ENCODE measurements at regions not wholly inside any gene's neighbourhood (a gene's known extent, or its start where the extent isn't known, plus 50 kb on each side); places are given as distances from the start of the nearest gene placed in this dataset.

DNA sequence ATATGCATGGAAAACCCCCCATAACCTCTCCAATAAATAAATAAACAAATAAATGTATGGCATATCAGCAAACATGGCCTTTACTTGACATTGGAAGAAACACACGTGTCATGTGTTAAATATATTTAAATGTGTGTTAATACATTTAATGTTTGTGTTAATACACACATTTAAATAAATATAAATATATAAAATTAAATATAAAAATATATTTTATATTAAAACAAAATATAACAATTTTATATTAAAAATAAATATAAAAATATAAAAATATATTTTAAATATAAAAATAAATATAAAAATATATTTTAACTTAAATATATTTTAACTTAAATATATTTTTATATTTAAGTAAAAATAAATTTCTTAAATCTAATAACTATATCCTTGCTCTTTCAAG, 187.6 kb upstream of the CXXC4 start:
- ATAC-seq: no peak

DNA sequence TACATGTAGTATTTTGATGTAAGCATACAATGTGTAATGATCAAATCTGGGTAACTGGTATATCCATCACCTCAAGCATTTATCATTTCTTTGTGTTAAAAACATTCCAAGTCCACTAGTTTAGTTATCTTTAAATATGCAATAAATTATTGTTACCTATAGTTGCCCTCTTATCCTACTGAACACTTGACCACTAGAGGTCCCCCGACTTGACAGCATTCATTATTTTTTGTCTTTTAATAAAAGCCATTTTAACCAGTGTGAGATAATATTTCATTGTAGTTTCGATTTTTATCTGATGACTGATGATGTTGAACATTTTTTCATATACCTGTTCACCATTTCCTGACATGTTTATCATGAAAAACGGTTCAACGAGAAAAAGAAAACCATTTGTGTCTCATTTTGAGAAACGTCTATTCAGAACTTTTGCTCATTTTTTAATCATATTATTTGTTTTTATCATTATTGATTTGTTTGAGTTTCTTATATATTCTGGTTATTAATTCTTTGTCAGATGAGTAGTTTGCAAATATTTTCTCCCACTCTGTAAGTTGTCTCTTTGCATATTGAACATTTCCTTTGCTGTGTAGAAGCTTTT, 199.0 kb upstream of the CXXC4 start:
- no peak for ATAC-seq

DNA sequence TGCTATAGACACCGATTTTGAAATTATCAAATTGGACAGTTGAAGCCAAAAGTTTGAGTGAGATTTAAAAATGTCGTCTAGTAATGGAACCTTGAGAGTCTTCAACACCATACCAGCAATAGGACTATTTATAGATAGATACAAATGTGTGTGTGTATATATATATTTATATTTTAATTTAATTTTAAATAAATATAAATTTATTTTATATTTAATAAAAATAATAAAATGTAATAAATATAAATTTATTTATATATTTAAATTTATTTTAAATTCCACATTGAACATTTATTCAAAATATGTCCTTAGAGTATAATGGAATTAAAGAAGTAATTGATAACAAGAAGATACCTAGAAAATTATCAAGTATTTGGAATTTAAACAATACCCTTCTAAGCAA, 221.9 kb upstream of the CXXC4 start:
- ATAC-seq: no peak

DNA sequence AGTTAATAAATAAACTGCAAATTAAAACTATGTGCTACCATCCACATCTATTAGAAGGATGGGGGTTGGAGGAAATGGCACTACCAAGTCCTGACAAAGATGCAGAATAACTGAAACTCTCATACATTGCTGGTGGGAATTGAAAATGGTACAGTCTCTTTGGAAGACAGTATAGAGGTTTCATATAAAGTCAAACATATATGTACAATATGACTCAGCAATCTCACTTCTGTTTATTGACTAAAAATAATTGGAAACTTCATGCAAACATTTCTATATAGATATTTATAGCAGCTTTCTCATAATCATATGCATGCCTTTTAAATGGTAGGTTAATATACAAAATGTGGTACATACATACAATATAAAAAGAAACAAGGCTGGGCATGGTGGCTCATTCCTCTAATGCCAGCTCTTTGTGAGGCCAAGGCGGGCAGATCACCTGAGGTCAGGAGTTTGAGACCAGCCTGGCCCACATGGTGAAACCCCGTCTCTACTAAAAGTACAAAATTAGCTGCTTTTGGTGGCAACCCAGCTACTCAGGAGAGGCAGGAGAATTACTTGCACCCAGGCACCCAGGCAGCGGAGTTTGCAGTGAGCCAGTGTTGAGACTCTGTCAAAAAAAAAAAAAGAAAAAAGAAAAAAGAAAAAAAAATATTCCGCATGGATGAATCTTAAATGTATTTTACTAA, 225.0 kb upstream of the CXXC4 start:
- no peak for ATAC-seq

DNA sequence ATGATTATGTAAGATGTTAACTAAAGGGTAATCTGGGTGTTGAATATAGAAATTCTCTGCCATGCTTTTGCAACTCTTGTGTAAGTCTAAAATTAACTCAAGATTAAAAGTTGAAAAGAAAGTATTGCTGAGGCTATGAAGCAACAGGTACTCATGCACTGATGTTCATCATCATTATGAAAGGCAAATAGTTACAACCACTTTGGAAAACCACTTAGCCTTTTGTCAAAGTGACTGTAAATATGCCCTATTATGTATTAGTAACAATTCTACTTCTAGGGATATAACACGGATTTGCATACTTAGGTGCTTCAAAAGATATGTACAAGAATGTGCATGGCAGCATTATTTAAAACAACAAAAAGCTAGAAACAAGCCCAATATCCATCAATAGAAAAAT, 227.8 kb upstream of the CXXC4 start:
- no peak for ATAC-seq

DNA sequence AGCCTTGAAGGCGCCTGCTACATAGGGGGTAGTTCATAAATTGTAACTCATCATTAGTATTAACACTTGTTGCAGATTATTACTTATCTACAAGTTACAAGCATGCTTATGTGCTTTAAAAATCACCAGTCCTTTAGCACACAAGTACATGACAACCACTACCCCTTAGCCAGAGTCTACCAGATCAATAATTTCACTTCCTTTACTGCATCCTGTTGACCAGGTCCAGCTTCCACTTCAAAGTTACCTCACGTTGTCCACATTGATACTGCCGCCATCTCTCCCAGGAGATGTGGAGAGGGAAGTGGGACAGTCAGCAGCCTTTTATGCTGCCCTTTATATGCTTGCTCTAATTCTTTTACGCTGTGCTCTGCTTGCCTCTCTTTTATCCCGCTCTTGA, 231.3 kb upstream of the CXXC4 start:
- no peak for ATAC-seq

DNA sequence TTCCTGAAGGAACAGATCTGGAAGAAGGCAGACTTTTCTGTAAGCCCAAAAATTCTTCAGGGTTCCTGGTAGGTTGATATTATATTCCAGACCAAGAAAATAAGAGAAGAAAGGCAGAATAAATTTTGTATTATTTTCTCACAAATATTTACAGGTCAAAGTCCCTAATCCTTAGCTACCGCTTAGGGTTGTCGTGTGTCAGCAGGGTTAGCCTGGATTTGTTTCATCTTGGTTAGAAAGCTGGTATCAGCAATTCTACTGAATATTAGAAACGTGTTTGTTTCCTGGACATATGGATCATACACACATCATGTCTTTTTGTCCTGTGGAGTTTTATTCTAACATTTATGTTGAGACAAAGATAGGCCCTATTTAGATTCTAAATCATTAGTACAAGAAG, 232.9 kb upstream of the CXXC4 start:
- no peak for ATAC-seq

DNA sequence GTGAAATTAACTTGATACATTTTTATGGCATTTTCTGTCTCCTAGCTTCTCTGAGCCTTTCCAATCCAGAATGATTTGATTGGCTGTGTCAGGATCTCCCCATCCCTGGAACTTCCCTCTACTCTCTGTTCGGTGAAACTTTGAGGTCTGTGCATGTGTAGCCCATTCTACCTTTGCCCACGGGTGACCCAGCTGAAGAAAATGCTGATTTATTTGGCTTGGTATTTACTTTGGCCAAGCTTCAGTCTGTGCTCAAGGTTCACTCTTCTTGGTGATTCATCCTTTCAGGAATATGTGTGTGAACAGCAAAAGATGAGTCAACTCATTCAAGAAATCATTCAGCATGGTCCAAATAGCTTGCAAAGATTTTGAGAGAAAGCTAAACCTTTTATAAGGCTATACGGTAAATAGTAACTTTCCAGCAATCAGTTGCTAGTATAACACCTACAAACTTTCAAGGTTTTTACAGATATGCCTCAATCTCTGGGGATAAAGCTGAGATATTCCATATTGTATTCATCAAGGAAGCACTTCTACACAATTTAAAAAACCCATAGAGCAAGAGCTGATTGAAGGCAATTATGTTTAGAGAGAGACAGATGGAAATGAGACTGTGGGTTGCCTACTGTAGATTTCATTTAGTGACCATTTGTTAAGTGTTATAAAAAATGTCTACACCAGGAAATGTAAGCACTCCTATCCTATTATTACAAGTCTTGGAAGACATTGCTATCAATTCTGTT, 233.9 kb upstream of the CXXC4 start:
- peak; percentile 90 for ATAC-seq

DNA sequence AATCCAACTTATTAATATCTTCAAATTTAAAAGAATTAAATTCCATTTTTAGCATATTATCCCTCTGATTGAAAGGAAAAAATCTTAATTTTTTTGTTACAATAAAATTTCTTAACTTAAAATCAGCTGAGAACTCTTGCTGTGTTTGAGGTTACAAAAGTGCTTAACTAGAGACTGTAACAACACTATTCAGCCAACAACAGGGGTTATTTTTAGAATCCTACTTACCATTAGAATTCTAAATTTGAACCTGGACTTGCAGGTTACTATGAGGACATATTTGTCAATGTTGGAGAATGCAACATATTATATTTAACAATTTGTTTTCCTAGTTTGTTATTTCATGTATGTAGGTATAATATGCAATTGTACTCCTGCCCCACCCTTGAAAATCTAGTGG, 238.1 kb upstream of the CXXC4 start:
- no peak for ATAC-seq

DNA sequence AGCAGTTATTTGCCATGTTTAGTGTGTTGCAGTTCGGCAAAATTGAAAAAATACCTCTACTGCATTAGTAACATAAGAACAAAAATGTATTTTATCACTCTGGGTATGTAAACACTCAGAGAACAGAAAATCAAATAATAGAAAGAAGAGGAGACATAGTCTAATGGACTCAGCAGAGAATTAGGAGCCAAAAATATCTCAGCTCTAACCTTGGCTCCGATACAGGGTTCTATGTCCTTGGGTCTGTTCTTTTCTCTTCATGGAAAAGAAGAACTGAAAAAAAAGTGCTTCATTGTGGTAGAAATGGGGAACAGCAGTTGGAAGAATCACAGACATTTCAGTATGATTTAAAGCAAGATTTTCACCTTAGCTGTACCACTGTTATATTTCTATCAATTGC, 240.5 kb upstream of the CXXC4 start:
- no peak for ATAC-seq

DNA sequence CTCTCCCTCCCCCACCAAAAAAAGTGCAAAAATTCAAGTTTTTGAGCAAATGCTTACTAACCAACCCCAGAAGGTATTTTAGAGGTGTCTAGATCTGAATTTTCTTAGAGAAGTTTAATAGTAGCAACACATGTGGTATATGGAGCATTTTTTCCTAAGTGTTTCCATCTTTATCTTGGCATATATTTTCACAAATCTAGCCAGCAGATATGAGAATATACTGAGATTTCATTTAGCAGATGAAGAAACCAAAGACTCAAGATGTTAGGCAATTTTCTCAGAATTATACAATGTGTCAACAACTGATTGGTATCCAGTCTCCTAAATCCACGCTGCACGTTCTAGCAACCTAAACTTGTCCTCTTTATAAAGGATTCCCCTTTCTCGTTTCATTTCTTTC, 245.5 kb upstream of the CXXC4 start:
- ATAC-seq: no peak

DNA sequence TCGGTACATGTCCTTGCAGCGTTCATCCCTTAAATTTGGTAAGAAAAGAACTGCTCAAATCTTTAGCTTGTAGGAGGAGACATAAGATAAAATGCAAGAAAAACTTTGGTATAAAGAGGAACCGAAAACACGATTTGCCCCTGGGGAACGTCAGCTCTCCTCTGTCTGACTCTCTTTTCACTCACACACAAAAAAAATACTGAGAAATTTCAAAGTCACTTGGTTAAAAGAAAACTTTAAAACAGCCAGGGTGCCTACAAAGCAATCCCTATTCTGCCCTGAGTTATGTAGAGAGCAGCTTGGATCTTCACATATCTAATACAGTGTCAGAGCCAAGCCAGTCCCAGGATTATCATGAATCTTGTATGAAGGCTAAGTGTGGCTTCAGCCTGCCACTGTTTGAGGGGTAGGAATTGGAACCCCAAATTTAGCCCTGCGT, 248.5 kb upstream of the CXXC4 start:
- no peak for ATAC-seq

DNA sequence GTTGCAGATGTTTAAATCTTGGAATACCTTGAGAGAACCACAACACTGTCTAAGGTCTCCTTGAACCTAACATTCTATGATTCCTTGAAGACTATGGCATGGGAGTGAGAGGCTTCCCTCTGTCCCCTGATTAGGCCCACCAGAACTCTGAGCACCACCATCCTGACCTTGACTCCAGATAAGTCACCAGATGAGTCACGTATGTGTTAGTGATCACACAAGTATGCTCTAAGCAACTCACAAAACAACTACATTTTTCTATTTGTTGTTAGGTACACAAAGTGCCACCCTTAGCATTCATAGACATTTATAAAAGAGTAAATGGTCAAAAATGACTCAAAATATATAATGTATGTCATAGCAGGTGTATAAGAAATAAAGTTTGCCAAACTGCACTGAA, 252.9 kb upstream of the CXXC4 start:
- no peak for ATAC-seq

DNA sequence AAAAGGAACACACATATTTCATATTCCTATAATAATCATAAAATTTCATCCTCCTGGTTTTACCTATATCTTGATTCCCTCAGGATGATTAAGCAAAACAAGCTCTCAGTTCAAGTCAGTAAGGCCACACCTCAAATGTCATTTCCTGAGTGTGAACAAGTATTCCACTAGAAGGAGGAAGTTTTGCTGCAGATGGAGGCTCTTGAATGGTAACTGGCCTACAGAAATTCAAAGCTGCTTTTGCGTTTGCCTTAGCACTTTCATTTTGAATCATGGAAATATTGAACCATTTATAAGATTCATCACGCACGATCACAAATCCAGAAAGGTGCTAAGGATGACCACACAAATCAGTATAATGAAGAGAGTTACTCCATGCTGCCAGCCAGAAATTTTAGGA, 254.4 kb upstream of the CXXC4 start:
- ATAC-seq: no peak

DNA sequence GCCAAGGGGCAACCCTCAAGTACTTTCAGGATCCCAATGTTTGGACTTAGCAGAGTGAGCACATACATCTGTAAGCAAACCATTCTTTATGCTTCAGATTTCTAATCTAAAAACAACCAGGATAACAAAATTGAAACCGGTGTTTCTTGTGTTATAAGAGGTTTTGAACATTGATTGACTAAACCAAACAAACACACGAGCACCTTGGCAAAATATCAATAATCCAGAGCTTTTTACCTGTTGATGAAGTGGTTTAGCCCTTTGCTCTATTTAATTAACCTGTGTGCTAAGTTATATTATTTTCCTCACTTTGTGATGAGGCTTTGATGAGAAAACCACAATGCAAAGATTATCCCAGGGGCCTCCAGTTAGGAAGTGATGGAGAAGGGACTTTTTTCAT, 255.3 kb upstream of the CXXC4 start:
- ATAC-seq: no peak

DNA sequence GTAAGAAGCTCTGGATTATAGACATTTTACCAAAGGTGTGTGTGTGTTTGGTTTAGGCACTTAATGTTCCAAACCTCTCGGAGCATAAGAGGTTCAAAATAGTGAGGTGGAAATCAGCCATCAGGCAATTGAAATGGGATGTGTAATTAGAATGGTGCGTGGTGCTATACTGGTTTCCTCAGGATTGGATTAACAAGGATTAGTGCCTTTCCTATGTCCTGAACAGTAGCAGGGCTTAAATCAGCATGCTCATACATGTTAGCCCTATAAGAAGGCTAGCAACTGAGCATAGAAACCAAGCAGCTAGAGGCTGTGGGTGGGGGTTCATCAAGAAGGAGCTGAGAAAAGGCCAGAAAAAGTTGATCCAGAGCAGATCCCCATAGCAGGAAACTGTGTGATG, 256.8 kb upstream of the CXXC4 start:
- ATAC-seq: peak; percentile 99

DNA sequence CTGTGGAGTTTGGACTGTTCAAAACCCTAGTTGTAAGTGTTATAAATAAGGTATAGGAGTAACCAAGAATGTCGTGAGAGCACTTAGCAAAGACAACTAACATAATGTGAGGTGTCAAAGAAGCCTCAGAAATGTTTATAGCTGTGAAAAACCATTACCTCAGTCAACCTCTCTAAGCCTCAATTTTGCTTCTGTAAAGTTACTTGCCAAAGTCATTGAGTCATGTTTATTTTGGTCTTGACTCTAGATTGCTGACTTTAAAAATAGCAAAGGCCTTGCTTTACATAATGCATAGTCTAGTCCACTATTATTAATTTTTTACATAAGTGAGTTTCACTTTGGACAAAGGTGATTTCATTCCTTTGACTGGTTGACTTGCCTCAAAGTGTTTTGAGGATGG, 257.6 kb upstream of the CXXC4 start:
- ATAC-seq: peak; percentile 11

DNA sequence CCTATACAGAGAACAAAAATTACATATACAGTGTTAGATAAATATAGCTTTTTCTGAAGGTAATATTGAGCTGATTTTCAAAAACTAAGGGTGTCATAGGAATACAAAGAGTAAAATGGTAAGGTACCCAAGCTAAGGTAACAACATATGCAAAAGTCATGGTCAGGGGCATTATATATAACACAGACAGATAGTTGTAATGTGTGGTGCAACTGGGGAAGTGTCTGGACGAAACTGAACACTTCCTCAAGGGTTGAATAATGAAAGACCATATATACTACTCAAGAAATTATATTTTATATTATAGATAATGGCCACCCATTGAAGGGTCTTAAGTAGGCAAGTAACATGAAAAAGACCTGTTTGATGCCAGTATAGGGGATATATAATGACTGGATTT, 262.1 kb upstream of the CXXC4 start:
- ATAC-seq: no peak

DNA sequence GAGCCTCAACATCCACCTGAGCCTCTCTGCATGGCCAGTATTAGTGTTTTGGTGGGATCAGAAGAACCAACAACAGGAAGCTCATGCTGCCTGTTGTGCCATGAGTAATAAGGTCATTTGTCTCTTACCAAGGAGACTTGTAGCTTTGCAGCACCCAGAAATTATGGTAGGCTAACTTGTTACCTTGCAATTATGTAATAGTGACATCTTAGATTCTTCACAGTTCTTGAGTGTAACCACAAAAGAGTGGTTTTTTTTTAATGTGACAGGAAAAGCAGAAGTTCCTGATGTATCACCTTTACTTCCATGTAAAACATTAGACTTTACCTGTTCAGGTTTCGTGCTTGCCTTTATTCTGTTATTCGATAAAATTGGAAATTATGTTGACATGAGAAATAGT, 263.9 kb upstream of the CXXC4 start:
- no peak for ATAC-seq

DNA sequence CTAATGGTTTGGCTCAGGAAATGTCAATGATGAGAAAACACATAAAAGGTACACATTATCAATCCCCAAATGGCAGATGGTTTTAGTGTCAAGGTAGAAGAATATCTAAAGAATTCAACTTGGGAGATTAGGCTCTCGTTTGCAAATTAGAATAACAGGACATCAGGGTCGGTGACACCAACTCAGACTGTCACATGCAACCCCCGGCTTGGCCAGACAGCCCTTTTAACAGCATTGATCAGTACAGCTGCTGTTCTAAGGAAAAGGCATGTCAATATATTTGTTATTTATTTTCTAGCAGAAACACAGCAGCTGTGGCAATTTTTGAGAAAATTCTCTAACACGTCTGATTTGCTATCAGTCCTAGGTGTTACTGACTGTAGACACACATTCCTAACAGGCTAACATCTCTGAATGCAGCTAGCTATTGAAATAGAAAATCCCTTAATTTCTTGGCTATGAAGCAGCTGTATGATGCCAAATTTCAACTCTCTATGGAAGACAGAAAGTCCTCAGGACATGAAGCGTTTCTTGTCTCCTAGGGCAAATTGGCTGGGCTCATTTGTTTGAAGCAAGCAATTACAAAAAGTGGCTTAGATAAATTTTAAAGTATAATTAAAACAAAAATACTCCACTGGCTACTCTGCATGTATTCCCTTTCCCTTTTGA, 269.0 kb upstream of the CXXC4 start:
- ATAC-seq: no peak

DNA sequence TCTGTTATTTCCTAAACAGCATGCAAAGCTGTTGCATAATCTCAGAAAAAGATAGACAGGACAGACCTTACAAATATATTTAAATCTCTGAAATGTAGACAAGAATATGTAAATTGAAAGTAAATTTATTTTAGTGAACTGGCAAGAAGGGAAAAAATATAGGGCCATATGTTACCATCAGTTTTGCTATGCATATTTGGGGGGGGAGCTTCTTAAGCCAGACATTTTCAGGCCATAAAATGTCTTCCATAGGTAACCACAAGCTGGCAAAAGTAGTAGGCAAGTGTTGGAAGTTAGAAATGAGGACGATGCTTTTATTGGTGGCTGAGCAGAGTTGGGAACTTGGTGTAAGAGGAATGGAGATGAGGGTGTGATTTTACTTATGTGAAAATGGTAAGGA, 272.0 kb upstream of the CXXC4 start:
- ATAC-seq: no peak

DNA sequence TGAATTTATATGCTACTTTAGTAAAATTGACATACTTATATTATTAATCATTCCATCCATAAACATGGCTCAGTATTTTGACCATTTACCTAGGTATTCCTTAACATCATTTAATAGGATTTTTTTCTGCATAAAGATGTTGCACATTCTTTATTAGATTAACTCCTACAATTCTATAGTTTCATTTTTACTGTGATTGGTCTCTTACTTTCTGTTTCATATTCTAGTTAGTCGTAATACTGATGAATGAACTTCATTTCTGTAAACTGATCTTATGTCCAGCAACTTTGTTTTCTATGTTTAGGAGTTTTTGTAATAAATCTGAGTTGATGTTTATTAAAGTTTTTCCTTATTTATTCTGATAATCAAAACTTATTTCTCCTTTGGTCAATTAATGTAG, 278.2 kb upstream of the CXXC4 start:
- no peak for ATAC-seq

DNA sequence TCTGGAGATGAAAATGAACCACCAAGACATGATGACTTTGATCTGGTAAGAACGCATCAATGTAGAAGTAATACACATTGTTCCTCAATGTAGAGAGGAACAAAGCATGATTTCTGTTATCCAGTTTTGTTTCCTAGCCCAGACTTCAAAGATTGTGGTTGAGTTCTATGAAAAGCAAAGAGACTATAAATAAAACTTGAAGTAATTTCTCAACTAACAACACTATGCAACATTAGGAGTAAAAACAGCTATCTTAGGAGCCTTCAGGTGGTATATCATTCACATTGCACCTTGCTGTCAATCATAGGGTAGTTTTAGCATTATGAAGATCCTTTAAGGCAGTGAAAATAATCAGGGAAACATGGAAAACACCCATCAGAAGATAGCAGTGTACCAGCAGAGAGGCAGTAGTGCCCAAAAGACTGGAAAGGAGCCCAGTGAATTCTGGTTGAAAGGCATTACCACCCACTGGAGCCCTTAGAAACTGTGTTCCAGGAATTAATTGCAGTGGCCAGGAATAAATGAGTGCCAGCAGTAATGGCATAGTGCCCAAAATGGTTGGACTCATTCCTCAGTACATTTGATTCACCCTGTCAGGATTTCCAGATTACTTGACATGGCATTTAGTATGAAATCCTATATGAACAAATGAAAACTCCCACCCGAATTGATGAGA, 300.7 kb upstream of the CXXC4 start:
- ATAC-seq: no peak

Measured in esophagus mucosa (tissue), 1 donor.